T-helper 17 cell (primary cell): ENCODE measurements at regions not wholly inside any gene's neighbourhood (a gene's known extent, or its start where the extent isn't known, plus 50 kb on each side); places are given as distances from the start of the nearest gene placed in this dataset.
A peak's percentile ranks its signal among the peaks of the same experiment; 100 is the strongest.

Experiments
- ATAC-seq: fragments of 150-1000 bp; cut with Tn5 transposase; 2 replicates; pipeline ENCODE4 v1.10.0; 2021; ENCODE audit warnings: mild to moderate bottlenecking, moderate library complexity
- DNase-seq, 3 donors: peaks; one replicate each; pipeline versions ENCODE4 v3.0.0 to v3.0.0-alpha.2; 2020 to 2021
- H3K9me3 ChIP-seq: one replicate; pipeline ENCODE4 v1.7.0; 2013; ENCODE audit warnings: low read length, mild to moderate bottlenecking; ENCODE audit not compliant: control insufficient read depth, poor library complexity, severe bottlenecking
- H3K27ac Mint-ChIP-seq: one replicate; pipeline ENCODE4 v1.8.0; 2022; ENCODE audit warnings: mild to moderate bottlenecking, moderate library complexity, mixed read lengths
- H3K27me3 Mint-ChIP-seq: one replicate; pipeline ENCODE4 v1.8.0; 2022; ENCODE audit warnings: mixed read lengths
- H3K36me3 Mint-ChIP-seq: one replicate; pipeline ENCODE4 v1.8.0; 2022; ENCODE audit warnings: low read depth, mixed read lengths
- H3K4me1 Mint-ChIP-seq: one replicate; pipeline ENCODE4 v1.8.0; 2022; ENCODE audit warnings: mild to moderate bottlenecking, mixed read lengths
- H3K4me3 Mint-ChIP-seq: one replicate; pipeline ENCODE4 v1.8.0; 2022; ENCODE audit warnings: mild to moderate bottlenecking, moderate library complexity, mixed read lengths

- DNase-seq (no peak), ATAC-seq (no peak)
- H3K4me3 Mint-ChIP-seq, result no peak overlapping the region
- peaks cover 24% of the 10 kb centered on the region for H3K27me3 Mint-ChIP-seq
- H3K9me3 ChIP-seq, result no peaks in the 10 kb centered on the region
- H3K4me1 Mint-ChIP-seq, result peaks cover 2% of the 10 kb centered on the region
- H3K36me3 Mint-ChIP-seq, result no peaks in the 10 kb centered on the region
- H3K27ac Mint-ChIP-seq, result no peak overlapping the region
These were observed 249.3 kb downstream of the GAS1 start for GRCh38 chr9:86697999-86698398.

- Mint-ChIP-seq H3K27me3 (peaks cover 28% of the 10 kb centered on the region), H3K4me1 (peaks cover 2% of the 10 kb centered on the region), H3K4me3 (no peak overlapping the region), H3K27ac (no peak overlapping the region), H3K36me3 (no peaks in the 10 kb centered on the region)
- DNase-seq (no peak), ATAC-seq (no peak)
- H3K9me3 ChIP-seq, result no peaks in the 10 kb centered on the region
These were observed 250.1 kb downstream of the GAS1 start for GRCh38 chr9:86697213-86697612.

GRCh38 chr9:86695910-86696424 lies 251.3 kb downstream of the GAS1 start:
- Mint-ChIP-seq H3K27ac (no peak overlapping the region), H3K36me3 (no peaks in the 10 kb centered on the region), H3K27me3 (peaks cover 28% of the 10 kb centered on the region), H3K4me1 (no peaks in the 10 kb centered on the region), H3K4me3 (no peak overlapping the region)
- DNase-seq, result no peak
- no peaks in the 10 kb centered on the region for H3K9me3 ChIP-seq
- no peak for ATAC-seq

GRCh38 chr9:86690034-86690433 lies 257.3 kb downstream of the GAS1 start:
- DNase-seq, result no peak
- peaks cover 17% of the 10 kb centered on the region for H3K27me3 Mint-ChIP-seq
- H3K36me3 Mint-ChIP-seq, result no peaks in the 10 kb centered on the region
- no peak for ATAC-seq
- H3K27ac Mint-ChIP-seq, result no peak overlapping the region
- H3K4me3 Mint-ChIP-seq, result no peak overlapping the region
- H3K4me1 Mint-ChIP-seq, result no peaks in the 10 kb centered on the region
- no peaks in the 10 kb centered on the region for H3K9me3 ChIP-seq

DNA sequence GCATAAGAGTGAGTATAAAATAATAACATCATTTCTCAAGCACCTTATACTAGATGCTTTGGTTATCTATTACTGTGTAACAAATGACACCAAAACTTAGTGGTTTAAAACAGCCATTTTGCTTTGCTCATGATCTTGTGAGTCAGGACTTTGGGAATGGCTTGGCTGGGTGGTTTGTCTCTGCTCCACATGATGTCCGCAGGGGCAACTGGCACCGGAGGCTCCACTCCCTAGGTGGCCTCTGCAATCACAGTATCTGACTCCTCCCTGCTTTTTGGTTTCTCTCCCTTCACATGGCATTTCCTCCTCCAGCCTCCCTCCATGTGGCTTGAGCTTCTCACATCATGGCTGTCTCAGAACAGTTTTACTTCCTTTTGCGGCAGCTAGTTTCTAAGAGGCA lies 259.5 kb downstream of the GAS1 start:
- no peak overlapping the region for H3K27ac Mint-ChIP-seq
- no peaks in the 10 kb centered on the region for H3K9me3 ChIP-seq
- DNase-seq, result no peak
- no peaks in the 10 kb centered on the region for H3K4me1 Mint-ChIP-seq
- no peak for ATAC-seq
- H3K27me3 Mint-ChIP-seq, result peaks cover 11% of the 10 kb centered on the region
- no peak overlapping the region for H3K4me3 Mint-ChIP-seq
- H3K36me3 Mint-ChIP-seq, result no peaks in the 10 kb centered on the region

GRCh38 chr9:86685556-86685955 lies 261.8 kb downstream of the GAS1 start:
- Mint-ChIP-seq H3K36me3 (no peaks in the 10 kb centered on the region), H3K4me1 (peaks cover 2% of the 10 kb centered on the region), H3K27ac (no peak overlapping the region), H3K4me3 (no peak overlapping the region), H3K27me3 (peaks cover 7% of the 10 kb centered on the region)
- no peaks in the 10 kb centered on the region for H3K9me3 ChIP-seq
- no peak for DNase-seq
- no peak for ATAC-seq

GRCh38 chr9:86684148-86684547 lies 263.2 kb downstream of the GAS1 start:
- Mint-ChIP-seq H3K27ac (no peak overlapping the region), H3K36me3 (no peaks in the 10 kb centered on the region), H3K27me3 (peaks cover 7% of the 10 kb centered on the region), H3K4me3 (no peak overlapping the region), H3K4me1 (peaks cover 2% of the 10 kb centered on the region)
- H3K9me3 ChIP-seq, result no peaks in the 10 kb centered on the region
- DNase-seq (no peak), ATAC-seq (no peak)

DNA sequence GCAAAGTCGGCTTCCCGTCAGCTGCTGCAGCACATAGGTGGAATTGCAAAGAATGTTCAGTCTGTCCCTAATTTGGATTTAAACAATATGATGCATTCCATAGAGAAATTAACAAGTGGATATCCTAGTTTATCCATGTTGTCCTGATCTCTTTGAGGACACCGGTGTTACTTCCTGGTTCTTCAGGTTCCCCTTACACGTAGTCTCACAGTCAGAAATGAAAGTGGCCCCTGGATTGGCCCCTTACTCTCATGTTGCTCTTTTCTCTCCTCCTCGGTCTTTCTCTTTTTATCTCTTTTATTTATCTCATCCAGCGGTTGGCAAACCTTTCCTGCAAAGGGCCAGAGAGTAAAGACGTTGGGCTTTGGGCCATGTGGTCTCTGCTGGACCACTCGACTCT lies 265.1 kb downstream of the GAS1 start:
- peaks cover 7% of the 10 kb centered on the region for H3K27me3 Mint-ChIP-seq
- DNase-seq (no peak), ATAC-seq (no peak)
- peak overlapping the region; percentile 80 for H3K4me3 Mint-ChIP-seq
- H3K36me3 Mint-ChIP-seq, result no peaks in the 10 kb centered on the region
- H3K27ac Mint-ChIP-seq, result peak overlapping the region; percentile 21
- H3K4me1 Mint-ChIP-seq, result peaks cover 2% of the 10 kb centered on the region
- no peaks in the 10 kb centered on the region for H3K9me3 ChIP-seq

DNA sequence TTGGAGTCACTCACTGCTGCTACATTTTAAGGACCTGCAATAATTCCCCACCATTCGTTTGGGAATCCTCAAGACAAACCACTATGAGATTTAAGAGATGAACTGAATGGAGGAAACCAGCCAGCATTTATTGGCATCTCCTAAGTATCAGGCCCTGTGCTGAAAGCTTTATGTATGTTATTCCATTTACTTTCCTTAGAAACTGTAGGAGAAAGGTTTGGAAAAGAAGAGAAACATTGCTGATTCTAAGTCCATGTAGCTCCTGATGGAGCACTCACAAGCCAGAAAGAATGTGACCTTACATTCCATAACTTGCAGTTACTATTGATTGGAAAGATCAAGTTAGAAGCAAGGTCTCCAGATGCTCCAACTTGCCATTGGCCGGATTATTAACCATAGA lies 267.4 kb downstream of the GAS1 start:
- ATAC-seq, result no peak
- H3K36me3 Mint-ChIP-seq, result no peaks in the 10 kb centered on the region
- no peaks in the 10 kb centered on the region for H3K9me3 ChIP-seq
- H3K27me3 Mint-ChIP-seq, result no peaks in the 10 kb centered on the region
- no peak for DNase-seq
- no peak overlapping the region for H3K4me3 Mint-ChIP-seq
- peaks cover 2% of the 10 kb centered on the region for H3K4me1 Mint-ChIP-seq
- H3K27ac Mint-ChIP-seq, result no peak overlapping the region

GRCh38 chr9:86676396-86676795 lies 270.9 kb downstream of the GAS1 start:
- Mint-ChIP-seq H3K4me3 (no peak overlapping the region), H3K27ac (no peak overlapping the region), H3K36me3 (no peaks in the 10 kb centered on the region), H3K27me3 (peaks cover 12% of the 10 kb centered on the region), H3K4me1 (no peaks in the 10 kb centered on the region)
- H3K9me3 ChIP-seq, result no peaks in the 10 kb centered on the region
- DNase-seq (no peak), ATAC-seq (no peak)

DNA sequence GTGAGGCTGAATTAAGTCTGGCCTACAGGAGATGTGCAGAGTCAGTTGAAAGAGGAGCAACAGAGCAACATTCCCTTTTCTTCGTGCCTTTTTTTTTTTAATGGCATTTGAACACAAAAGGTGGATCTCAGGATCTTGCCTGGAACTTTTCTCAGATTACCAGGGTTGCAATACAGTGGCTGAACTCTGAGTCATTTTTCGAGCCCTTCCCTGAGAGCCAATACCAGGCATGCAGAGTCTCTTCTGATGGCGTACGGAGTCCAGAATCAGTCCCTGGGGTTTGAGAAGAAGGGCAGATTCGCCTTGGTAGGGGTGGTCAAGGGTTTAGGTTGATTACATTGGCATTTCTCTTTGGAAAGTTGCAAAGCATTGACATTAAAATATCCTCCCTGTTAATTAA lies 271.5 kb downstream of the GAS1 start:
- no peaks in the 10 kb centered on the region for H3K4me1 Mint-ChIP-seq
- no peak overlapping the region for H3K27ac Mint-ChIP-seq

GRCh38 chr9:86674487-86674886 lies 272.8 kb downstream of the GAS1 start:
- Mint-ChIP-seq H3K4me1 (no peaks in the 10 kb centered on the region), H3K27me3 (peaks cover 14% of the 10 kb centered on the region)

More for the DNA sequence above, 271.5 kb downstream of the GAS1 start:
- Mint-ChIP-seq H3K4me3 (no peak overlapping the region), H3K27me3 (peaks cover 12% of the 10 kb centered on the region), H3K36me3 (no peaks in the 10 kb centered on the region)
- DNase-seq (no peak), ATAC-seq (no peak)
- H3K9me3 ChIP-seq, result no peaks in the 10 kb centered on the region

DNA sequence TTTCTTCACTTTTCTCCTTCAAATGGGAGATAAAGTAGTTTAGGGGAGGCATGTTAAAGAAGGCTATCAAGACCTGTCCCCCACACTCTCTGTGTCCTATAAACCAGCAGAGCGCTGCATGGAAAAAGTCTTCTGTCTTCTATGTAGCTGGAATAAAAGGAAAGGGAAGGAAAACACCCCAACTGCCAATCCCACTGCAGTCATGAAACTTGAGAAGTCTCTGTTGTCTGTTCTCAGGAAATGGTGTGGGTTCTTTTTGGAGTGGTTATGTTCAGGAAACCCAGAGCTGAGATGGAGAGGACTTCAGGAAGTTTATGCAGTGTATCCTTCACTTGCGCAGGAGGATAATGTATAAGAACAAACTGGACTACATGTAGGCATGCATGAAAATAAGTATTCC lies 274.3 kb downstream of the GAS1 start:
- H3K9me3 ChIP-seq, result no peaks in the 10 kb centered on the region
- no peaks in the 10 kb centered on the region for H3K36me3 Mint-ChIP-seq
- no peak overlapping the region for H3K27ac Mint-ChIP-seq
- ATAC-seq (no peak), DNase-seq (no peak)
- peaks cover 18% of the 10 kb centered on the region for H3K27me3 Mint-ChIP-seq
- no peak overlapping the region for H3K4me3 Mint-ChIP-seq
- no peaks in the 10 kb centered on the region for H3K4me1 Mint-ChIP-seq

More at GRCh38 chr9:86674487-86674886, 272.8 kb downstream of the GAS1 start:
- DNase-seq (no peak), ATAC-seq (no peak)
- H3K27ac Mint-ChIP-seq, result no peak overlapping the region
- H3K36me3 Mint-ChIP-seq, result no peaks in the 10 kb centered on the region
- H3K4me3 Mint-ChIP-seq, result no peak overlapping the region
- no peaks in the 10 kb centered on the region for H3K9me3 ChIP-seq

DNA sequence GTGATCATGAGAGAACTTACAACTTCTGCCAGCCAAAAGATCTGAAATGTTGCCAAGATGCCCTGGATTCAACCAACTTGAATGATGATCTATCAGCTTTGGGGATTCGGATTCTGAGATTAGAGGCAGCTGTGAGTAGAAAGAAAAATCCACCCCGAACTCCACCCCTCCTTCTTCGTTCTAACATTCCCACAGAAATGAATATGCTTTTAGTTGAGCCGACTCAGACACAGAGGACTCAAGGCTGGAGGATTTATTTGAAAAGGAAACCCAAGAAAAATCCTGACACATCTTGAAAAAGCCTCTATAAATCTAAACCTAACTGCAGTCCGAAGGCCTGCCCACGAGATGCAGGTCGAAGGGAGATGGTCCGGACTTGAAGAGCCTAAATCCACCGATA lies 275.0 kb downstream of the GAS1 start:
- Mint-ChIP-seq H3K27me3 (peaks cover 22% of the 10 kb centered on the region), H3K27ac (no peak overlapping the region)

More for the DNA sequence above, 275.0 kb downstream of the GAS1 start:
- no peaks in the 10 kb centered on the region for H3K36me3 Mint-ChIP-seq
- no peak for ATAC-seq
- no peak overlapping the region for H3K4me3 Mint-ChIP-seq
- no peaks in the 10 kb centered on the region for H3K4me1 Mint-ChIP-seq
- no peak for DNase-seq
- no peaks in the 10 kb centered on the region for H3K9me3 ChIP-seq
